HepG2 (cell line): ENCODE measurements at regions not wholly inside any gene's neighbourhood (a gene's known extent, or its start where the extent isn't known, plus 50 kb on each side); places are given as distances from the start of the nearest gene placed in this dataset.

Experiments used
- CREM ChIP-seq, 2 experiments: sonication (generic) in 1 of 2; formaldehyde crosslinking in 1 of 2; IDR thresholded peaks; 2 replicates each; pipeline versions ENCODE4 v1.4.0 to v1.6.1; 2016 to 2020; ENCODE audit warnings: antibody characterized with exemption in 1 of 2, mild to moderate bottlenecking in 1 of 2, missing genetic modification reagents in 1 of 2
- ELF4 ChIP-seq: sonication (generic); formaldehyde crosslinking; IDR thresholded peaks from 2 replicates; pipeline ENCODE4 v1.5.0; 2020; ENCODE audit warnings: missing genetic modification reagents, mild to moderate bottlenecking, moderate library complexity, borderline replicate concordance
- HES4 ChIP-seq: sonication (generic); formaldehyde crosslinking; IDR thresholded peaks from 2 replicates; pipeline ENCODE4 v1.9.0; 2021; ENCODE audit warnings: mild to moderate bottlenecking, missing genetic modification reagents, borderline replicate concordance
- KDM5B ChIP-seq: sonication (generic); formaldehyde crosslinking; IDR thresholded peaks from 2 replicates; pipeline ENCODE4 v1.4.0; 2020; ENCODE audit warnings: missing genetic modification reagents, mild to moderate bottlenecking, borderline replicate concordance
- MTF1 ChIP-seq: sonication (generic); formaldehyde crosslinking; IDR thresholded peaks from 2 replicates; pipeline ENCODE4 v1.5.0; 2020; ENCODE audit warnings: missing genetic modification reagents
- NFIC ChIP-seq: IDR thresholded peaks from 2 replicates; pipeline ENCODE4 v1.6.1; 2012; ENCODE audit warnings: mild to moderate bottlenecking, low read length, inconsistent platforms
- POLR2AphosphoS5 ChIP-seq: IDR thresholded peaks from 2 replicates; pipeline ENCODE4 v1.6.1; 2012; ENCODE audit warnings: low read depth, low read length
- RFX5 ChIP-seq: IDR thresholded peaks from 2 replicates; pipeline ENCODE4 v1.6.1; 2011; ENCODE audit warnings: low read depth, low read length, improper control_type of control experiment
- ZNF562 ChIP-seq: sonication (generic); formaldehyde crosslinking; IDR thresholded peaks from 2 replicates; pipeline ENCODE4 v1.8.0; 2022; ENCODE audit warnings: missing genetic modification reagents, borderline replicate concordance
- TF ChIP-seq, protein P1 (sequence below): sonication (generic); formaldehyde crosslinking; IDR thresholded peaks from 2 replicates; pipeline ENCODE4 v1.4.0; 2020; ENCODE audit warnings: missing genetic modification reagents
- TF ChIP-seq, protein P2 (sequence below): sonication (generic); formaldehyde crosslinking; IDR thresholded peaks from 2 replicates; pipeline ENCODE4 v1.5.1; 2020; ENCODE audit warnings: missing genetic modification reagents, mild to moderate bottlenecking, borderline replicate concordance
- TF ChIP-seq, protein P3 (sequence below): sonication (generic); formaldehyde crosslinking; IDR thresholded peaks from 2 replicates; pipeline ENCODE4 v1.4.0; 2020; ENCODE audit warnings: low read depth, mild to moderate bottlenecking, missing genetic modification reagents
- TF ChIP-seq, protein P4 (sequence below): sonication (generic); formaldehyde crosslinking; IDR thresholded peaks from 2 replicates; pipeline ENCODE4 v1.4.0; 2020; ENCODE audit warnings: missing genetic modification reagents, mild to moderate bottlenecking, borderline replicate concordance
- TF ChIP-seq, protein P5 (sequence below): sonication (generic); formaldehyde crosslinking; IDR thresholded peaks from 2 replicates; pipeline ENCODE4 v1.5.0; 2020; ENCODE audit warnings: mild to moderate bottlenecking, missing genetic modification reagents, moderate library complexity

DNA sequence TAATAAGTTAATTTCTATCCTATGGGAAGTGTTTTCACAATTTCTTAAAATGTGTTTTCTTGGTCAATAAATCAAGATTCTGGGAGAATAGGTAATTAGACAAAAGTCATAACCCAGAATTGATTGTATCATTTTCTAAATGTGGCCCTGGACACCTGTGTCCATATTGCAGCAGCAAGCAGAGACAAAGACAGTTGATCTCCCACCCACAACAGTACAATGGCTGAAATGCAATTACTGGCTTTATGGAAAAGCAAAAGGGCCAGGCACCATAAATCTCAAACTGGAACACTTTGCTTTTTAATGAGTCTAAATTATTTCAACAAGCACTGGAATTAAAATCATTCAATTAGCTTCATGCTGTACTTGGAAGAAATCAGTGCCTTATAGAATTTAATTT is 157.2 kb downstream of the ESM1 start:
- TF ChIP-seq NFIC, result no peak
- TF ChIP-seq, protein P1, sequence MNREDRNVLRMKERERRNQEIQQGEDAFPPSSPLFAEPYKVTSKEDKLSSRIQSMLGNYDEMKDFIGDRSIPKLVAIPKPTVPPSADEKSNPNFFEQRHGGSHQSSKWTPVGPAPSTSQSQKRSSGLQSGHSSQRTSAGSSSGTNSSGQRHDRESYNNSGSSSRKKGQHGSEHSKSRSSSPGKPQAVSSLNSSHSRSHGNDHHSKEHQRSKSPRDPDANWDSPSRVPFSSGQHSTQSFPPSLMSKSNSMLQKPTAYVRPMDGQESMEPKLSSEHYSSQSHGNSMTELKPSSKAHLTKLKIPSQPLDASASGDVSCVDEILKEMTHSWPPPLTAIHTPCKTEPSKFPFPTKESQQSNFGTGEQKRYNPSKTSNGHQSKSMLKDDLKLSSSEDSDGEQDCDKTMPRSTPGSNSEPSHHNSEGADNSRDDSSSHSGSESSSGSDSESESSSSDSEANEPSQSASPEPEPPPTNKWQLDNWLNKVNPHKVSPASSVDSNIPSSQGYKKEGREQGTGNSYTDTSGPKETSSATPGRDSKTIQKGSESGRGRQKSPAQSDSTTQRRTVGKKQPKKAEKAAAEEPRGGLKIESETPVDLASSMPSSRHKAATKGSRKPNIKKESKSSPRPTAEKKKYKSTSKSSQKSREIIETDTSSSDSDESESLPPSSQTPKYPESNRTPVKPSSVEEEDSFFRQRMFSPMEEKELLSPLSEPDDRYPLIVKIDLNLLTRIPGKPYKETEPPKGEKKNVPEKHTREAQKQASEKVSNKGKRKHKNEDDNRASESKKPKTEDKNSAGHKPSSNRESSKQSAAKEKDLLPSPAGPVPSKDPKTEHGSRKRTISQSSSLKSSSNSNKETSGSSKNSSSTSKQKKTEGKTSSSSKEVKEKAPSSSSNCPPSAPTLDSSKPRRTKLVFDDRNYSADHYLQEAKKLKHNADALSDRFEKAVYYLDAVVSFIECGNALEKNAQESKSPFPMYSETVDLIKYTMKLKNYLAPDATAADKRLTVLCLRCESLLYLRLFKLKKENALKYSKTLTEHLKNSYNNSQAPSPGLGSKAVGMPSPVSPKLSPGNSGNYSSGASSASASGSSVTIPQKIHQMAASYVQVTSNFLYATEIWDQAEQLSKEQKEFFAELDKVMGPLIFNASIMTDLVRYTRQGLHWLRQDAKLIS, result no peak
- no peak for TF ChIP-seq CREM (IDR thresholded peaks at IDR 0.05)
- TF ChIP-seq CREM (CRISPR knock-in tag; IDR thresholded peaks at IDR 0.05), result no peak
- no peak for TF ChIP-seq MTF1 (CRISPR knock-in tag)
- TF ChIP-seq RFX5, result no peak
- TF ChIP-seq, protein P2, sequence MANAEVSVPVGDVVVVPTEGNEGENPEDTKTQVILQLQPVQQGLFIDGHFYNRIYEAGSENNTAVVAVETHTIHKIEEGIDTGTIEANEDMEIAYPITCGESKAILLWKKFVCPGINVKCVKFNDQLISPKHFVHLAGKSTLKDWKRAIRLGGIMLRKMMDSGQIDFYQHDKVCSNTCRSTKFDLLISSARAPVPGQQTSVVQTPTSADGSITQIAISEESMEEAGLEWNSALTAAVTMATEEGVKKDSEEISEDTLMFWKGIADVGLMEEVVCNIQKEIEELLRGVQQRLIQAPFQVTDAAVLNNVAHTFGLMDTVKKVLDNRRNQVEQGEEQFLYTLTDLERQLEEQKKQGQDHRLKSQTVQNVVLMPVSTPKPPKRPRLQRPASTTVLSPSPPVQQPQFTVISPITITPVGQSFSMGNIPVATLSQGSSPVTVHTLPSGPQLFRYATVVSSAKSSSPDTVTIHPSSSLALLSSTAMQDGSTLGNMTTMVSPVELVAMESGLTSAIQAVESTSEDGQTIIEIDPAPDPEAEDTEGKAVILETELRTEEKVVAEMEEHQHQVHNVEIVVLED (CRISPR knock-in tag), result no peak
- no peak for TF ChIP-seq ELF4 (CRISPR knock-in tag)
- TF ChIP-seq HES4 (CRISPR knock-in tag), result no peak
- TF ChIP-seq POLR2AphosphoS5, result no peak
- TF ChIP-seq, protein P3, sequence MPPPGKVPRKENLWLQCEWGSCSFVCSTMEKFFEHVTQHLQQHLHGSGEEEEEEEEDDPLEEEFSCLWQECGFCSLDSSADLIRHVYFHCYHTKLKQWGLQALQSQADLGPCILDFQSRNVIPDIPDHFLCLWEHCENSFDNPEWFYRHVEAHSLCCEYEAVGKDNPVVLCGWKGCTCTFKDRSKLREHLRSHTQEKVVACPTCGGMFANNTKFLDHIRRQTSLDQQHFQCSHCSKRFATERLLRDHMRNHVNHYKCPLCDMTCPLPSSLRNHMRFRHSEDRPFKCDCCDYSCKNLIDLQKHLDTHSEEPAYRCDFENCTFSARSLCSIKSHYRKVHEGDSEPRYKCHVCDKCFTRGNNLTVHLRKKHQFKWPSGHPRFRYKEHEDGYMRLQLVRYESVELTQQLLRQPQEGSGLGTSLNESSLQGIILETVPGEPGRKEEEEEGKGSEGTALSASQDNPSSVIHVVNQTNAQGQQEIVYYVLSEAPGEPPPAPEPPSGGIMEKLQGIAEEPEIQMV (CRISPR knock-in tag), result no peak
- TF ChIP-seq, protein P4, sequence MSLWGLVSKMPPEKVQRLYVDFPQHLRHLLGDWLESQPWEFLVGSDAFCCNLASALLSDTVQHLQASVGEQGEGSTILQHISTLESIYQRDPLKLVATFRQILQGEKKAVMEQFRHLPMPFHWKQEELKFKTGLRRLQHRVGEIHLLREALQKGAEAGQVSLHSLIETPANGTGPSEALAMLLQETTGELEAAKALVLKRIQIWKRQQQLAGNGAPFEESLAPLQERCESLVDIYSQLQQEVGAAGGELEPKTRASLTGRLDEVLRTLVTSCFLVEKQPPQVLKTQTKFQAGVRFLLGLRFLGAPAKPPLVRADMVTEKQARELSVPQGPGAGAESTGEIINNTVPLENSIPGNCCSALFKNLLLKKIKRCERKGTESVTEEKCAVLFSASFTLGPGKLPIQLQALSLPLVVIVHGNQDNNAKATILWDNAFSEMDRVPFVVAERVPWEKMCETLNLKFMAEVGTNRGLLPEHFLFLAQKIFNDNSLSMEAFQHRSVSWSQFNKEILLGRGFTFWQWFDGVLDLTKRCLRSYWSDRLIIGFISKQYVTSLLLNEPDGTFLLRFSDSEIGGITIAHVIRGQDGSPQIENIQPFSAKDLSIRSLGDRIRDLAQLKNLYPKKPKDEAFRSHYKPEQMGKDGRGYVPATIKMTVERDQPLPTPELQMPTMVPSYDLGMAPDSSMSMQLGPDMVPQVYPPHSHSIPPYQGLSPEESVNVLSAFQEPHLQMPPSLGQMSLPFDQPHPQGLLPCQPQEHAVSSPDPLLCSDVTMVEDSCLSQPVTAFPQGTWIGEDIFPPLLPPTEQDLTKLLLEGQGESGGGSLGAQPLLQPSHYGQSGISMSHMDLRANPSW (CRISPR knock-in tag), result no peak
- TF ChIP-seq ZNF562 (CRISPR knock-in tag), result no peak
- no peak for TF ChIP-seq KDM5B (CRISPR knock-in tag)
- TF ChIP-seq, protein P5, sequence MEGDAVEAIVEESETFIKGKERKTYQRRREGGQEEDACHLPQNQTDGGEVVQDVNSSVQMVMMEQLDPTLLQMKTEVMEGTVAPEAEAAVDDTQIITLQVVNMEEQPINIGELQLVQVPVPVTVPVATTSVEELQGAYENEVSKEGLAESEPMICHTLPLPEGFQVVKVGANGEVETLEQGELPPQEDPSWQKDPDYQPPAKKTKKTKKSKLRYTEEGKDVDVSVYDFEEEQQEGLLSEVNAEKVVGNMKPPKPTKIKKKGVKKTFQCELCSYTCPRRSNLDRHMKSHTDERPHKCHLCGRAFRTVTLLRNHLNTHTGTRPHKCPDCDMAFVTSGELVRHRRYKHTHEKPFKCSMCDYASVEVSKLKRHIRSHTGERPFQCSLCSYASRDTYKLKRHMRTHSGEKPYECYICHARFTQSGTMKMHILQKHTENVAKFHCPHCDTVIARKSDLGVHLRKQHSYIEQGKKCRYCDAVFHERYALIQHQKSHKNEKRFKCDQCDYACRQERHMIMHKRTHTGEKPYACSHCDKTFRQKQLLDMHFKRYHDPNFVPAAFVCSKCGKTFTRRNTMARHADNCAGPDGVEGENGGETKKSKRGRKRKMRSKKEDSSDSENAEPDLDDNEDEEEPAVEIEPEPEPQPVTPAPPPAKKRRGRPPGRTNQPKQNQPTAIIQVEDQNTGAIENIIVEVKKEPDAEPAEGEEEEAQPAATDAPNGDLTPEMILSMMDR (CRISPR knock-in tag), result no peak
